IMR-90 (cell line): ENCODE measurements at regions not wholly inside any gene's neighbourhood (a gene's known extent, or its start where the extent isn't known, plus 50 kb on each side); places are given as distances from the start of the nearest gene placed in this dataset.

Experiments
- ATAC-seq: fragments of 200-7000 bp; cut with Tn5 transposase; 2 replicates; pipeline ENCODE4 v1.9.1; 2020; ENCODE audit warnings: low read depth, mild to moderate bottlenecking, moderate library complexity
- BruUV-seq: library from RNA; stranded (reverse); fragments of 400-500 nt; replicated peaks from 2 replicates; lab custom pipeline; 2021; lab: Mats Ljungman, UMichigan
- CTCF ChIA-PET: fragments of 300-600 bp; formaldehyde crosslinking; extraction: SDS; loops from one replicate; lab custom pipeline; 2021; ENCODE audit warnings: antibody characterized with exemption; lab: Yijun Ruan, JAX
- POLR2A ChIA-PET: fragments of 300-600 bp; sonication (Branson Sonifier 250); formaldehyde crosslinking; loops from one replicate; lab custom pipeline; 2022; ENCODE audit warnings: antibody characterized with exemption; ENCODE audit not compliant: unreplicated experiment; lab: Charles Lee
- DNase-seq: peaks from one replicate; pipeline ENCODE4 v3.0.0; 2013
- H2AFZ ChIP-seq: replicated peaks from 2 replicates; pipeline ENCODE3; 2013; ENCODE audit warnings: low read length, mild to moderate bottlenecking; ENCODE audit not compliant: poor library complexity
- H2AK5ac ChIP-seq: 2 replicates; pipeline ENCODE4 v1.6.1; 2013; ENCODE audit warnings: low read depth, low read length, inconsistent platforms
- H2AK9ac ChIP-seq: replicated peaks from 2 replicates; pipeline ENCODE3; 2013; ENCODE audit warnings: mild to moderate bottlenecking, low read depth, low read length, moderate library complexity; ENCODE audit not compliant: poor library complexity
- H2BK120ac ChIP-seq: 2 replicates; pipeline ENCODE4 v1.6.1; 2013; ENCODE audit warnings: low read depth, low read length, inconsistent platforms
- H2BK15ac ChIP-seq: 3 replicates; pipeline ENCODE4 v1.6.1; 2013; ENCODE audit warnings: low read depth, low read length, inconsistent platforms
- H2BK20ac ChIP-seq: 2 replicates; pipeline ENCODE4 v1.6.1; 2013; ENCODE audit warnings: low read depth, mild to moderate bottlenecking, inconsistent platforms, low read length, moderate library complexity
- H2BK5ac ChIP-seq: 2 replicates; pipeline ENCODE4 v1.6.1; 2013; ENCODE audit warnings: mild to moderate bottlenecking, low read depth, low read length, inconsistent platforms; ENCODE audit not compliant: poor library complexity, severe bottlenecking
- H3K14ac ChIP-seq: replicated peaks from 2 replicates; pipeline ENCODE4 v1.6.1; 2013; ENCODE audit warnings: low read depth, low read length, inconsistent platforms
- H3K18ac ChIP-seq: 2 replicates; pipeline ENCODE4 v1.6.1; 2013; ENCODE audit warnings: low read depth, low read length, control low read depth
- H3K23ac ChIP-seq: 2 replicates; pipeline ENCODE4 v1.6.1; 2013; ENCODE audit warnings: low read depth, low read length, inconsistent platforms
- H3K27ac ChIP-seq: 2 replicates; pipeline ENCODE4 v1.5.1; 2013; ENCODE audit warnings: mild to moderate bottlenecking, control low read depth, low read length; ENCODE audit not compliant: insufficient read depth
- H3K27me3 ChIP-seq: 2 replicates; pipeline ENCODE4 v1.6.1; 2013; ENCODE audit warnings: low read length; ENCODE audit not compliant: control insufficient read depth, insufficient read depth
- H3K36me3 ChIP-seq: 2 replicates; pipeline ENCODE4 v1.6.1; 2013; ENCODE audit warnings: low read length, mixed read lengths; ENCODE audit not compliant: control insufficient read depth, insufficient read depth
- H3K4ac ChIP-seq: 2 replicates; pipeline ENCODE4 v1.6.1; 2013; ENCODE audit warnings: low read depth, low read length, inconsistent platforms
- H3K4me1 ChIP-seq: 2 replicates; pipeline ENCODE4 v1.6.1; 2013; ENCODE audit warnings: low read length, mixed read lengths; ENCODE audit not compliant: control insufficient read depth, insufficient read depth
- H3K4me2 ChIP-seq: 2 replicates; pipeline ENCODE4 v1.6.1; 2013; ENCODE audit warnings: low read depth, mild to moderate bottlenecking, control low read depth, low read length, moderate library complexity
- H3K4me3 ChIP-seq: 2 replicates; pipeline ENCODE4 v1.5.1; 2013; ENCODE audit warnings: low read depth, mild to moderate bottlenecking, control low read depth, low read length, moderate library complexity; ENCODE audit not compliant: insufficient read depth
- H3K56ac ChIP-seq: 2 replicates; pipeline ENCODE4 v1.6.1; 2013; ENCODE audit warnings: low read length, inconsistent platforms; ENCODE audit not compliant: insufficient read depth; ENCODE audit errors: extremely low read depth
- H3K79me1 ChIP-seq, 2 experiments: 2 replicates each; pipeline ENCODE4 v1.6.1; 2013; ENCODE audit warnings: low read length in 2 of 2, inconsistent platforms in 1 of 2, low read depth in 1 of 2
- H3K9ac ChIP-seq: 2 replicates; pipeline ENCODE4 v1.6.1; 2013; ENCODE audit warnings: low read depth, low read length, control low read depth
- H3K9me1 ChIP-seq: 2 replicates; pipeline ENCODE4 v1.6.1; 2013; ENCODE audit warnings: low read length, inconsistent platforms; ENCODE audit not compliant: insufficient read depth
- H3K9me3 ChIP-seq: 2 replicates; pipeline ENCODE4 v1.6.1; 2013; ENCODE audit warnings: low read length; ENCODE audit not compliant: control insufficient read depth, insufficient read depth
- H4K20me1 ChIP-seq: 2 replicates; pipeline ENCODE4 v1.6.1; 2013; ENCODE audit warnings: low read length, inconsistent platforms; ENCODE audit not compliant: insufficient read depth
- H4K5ac ChIP-seq: 2 replicates; pipeline ENCODE4 v1.6.1; 2013; ENCODE audit warnings: mild to moderate bottlenecking, low read depth, low read length, control low read depth
- H4K8ac ChIP-seq, 2 experiments: 2 replicates each; pipeline ENCODE4 v1.6.1; 2013; ENCODE audit warnings: low read depth in 2 of 2, low read length in 2 of 2, control low read depth in 1 of 2, inconsistent platforms in 1 of 2
- H4K91ac ChIP-seq: 2 replicates; pipeline ENCODE4 v1.6.1; 2013; ENCODE audit warnings: low read depth, low read length, inconsistent platforms; ENCODE audit not compliant: insufficient read depth
- BHLHE40 ChIP-seq: fragments of 150-350 bp; IDR thresholded peaks from 2 replicates; pipeline ENCODE4 v1.6.1; 2016; ENCODE audit warnings: mild to moderate bottlenecking, low read depth, low read length
- CEBPB ChIP-seq: IDR thresholded peaks from 2 replicates; pipeline ENCODE4 v1.6.1; 2012; ENCODE audit warnings: low read depth, low read length, improper control_type of control experiment
- CHD1 ChIP-seq: IDR thresholded peaks from 2 replicates; pipeline ENCODE4 v1.6.1; 2012; ENCODE audit warnings: low read depth, low read length, improper control_type of control experiment
- FOS ChIP-seq: fragments of 150-350 bp; IDR thresholded peaks from 2 replicates; pipeline ENCODE4 v1.6.1; 2016; ENCODE audit warnings: low read depth, low read length
- MAFK ChIP-seq: IDR thresholded peaks from 2 replicates; pipeline ENCODE4 v1.6.1; 2012; ENCODE audit warnings: low read depth, low read length, improper control_type of control experiment
- MAZ ChIP-seq: IDR thresholded peaks from 2 replicates; pipeline ENCODE4 v1.6.1; 2012; ENCODE audit warnings: low read depth, mild to moderate bottlenecking, low read length, improper control_type of control experiment, moderate library complexity, borderline replicate concordance
- MXI1 ChIP-seq: IDR thresholded peaks from 2 replicates; pipeline ENCODE4 v1.6.1; 2012; ENCODE audit warnings: low read depth, mild to moderate bottlenecking, low read length, moderate library complexity, borderline replicate concordance
- NFE2L2 ChIP-seq: fragments of 150-350 bp; IDR thresholded peaks from 2 replicates; pipeline ENCODE4 v1.6.1; 2016; ENCODE audit warnings: low read depth, mild to moderate bottlenecking, low read length
- POLR2A ChIP-seq: IDR thresholded peaks from 2 replicates; pipeline ENCODE4 v1.6.1; 2012; ENCODE audit warnings: mild to moderate bottlenecking, low read depth, low read length
- RAD21 ChIP-seq: IDR thresholded peaks from 2 replicates; pipeline ENCODE4 v1.6.1; 2012; ENCODE audit warnings: low read length, improper control_type of control experiment
- RCOR1 ChIP-seq: IDR thresholded peaks from 2 replicates; pipeline ENCODE4 v1.6.1; 2012; ENCODE audit warnings: mild to moderate bottlenecking, low read length, improper control_type of control experiment; ENCODE audit not compliant: insufficient replicate concordance
- RFX5 ChIP-seq: IDR thresholded peaks from 2 replicates; pipeline ENCODE4 v1.8.0; 2012; ENCODE audit warnings: low read depth, mild to moderate bottlenecking, low read length, moderate library complexity
- SMC3 ChIP-seq: fragments of 150-350 bp; IDR thresholded peaks from 2 replicates; pipeline ENCODE4 v1.6.1; 2016; ENCODE audit warnings: low read depth, mild to moderate bottlenecking, antibody characterized with exemption, low read length, moderate library complexity
- WGBS, 2 experiments: methylation state at CpG; one replicate each; pipeline versions ENCODE4 v1.1.5 to v1.1.7; 2013; ENCODE audit warnings: missing lambda C conversion rate in 2 of 2; ENCODE audit not compliant: insufficient read length in 1 of 2; ENCODE audit errors: extremely low coverage in 2 of 2; 5-methylcytosine and 5-hydroxymethylcytosine counted together
- dilution Hi-C: fragments of 300-500 bp; cut with HindIII; formaldehyde crosslinking; loops from one replicate; pipeline ENCODE4 v1.14.3; 2018; ENCODE audit warnings: low sequenced_read_pairs; ENCODE audit not compliant: unreplicated experiment
- in situ Hi-C: fragments of 300-500 bp; cut with MboI; formaldehyde crosslinking; loops from 3 replicates; pipeline ENCODE4 v1.14.3; 2019; ENCODE audit warnings: low sequenced_read_pairs, inconsistent platforms, mixed read lengths
- intact Hi-C: fragments of 100-400 bp; cut with micrococcal nuclease; formaldehyde crosslinking; loops from 2 replicates; pipeline ENCODE4 v1.10.0; 2022
- TF ChIP-seq, protein P1 (sequence below): fragments of 150-350 bp; IDR thresholded peaks from 2 replicates; pipeline ENCODE4 v1.6.1; 2016; ENCODE audit warnings: low read depth, mild to moderate bottlenecking, low read length, moderate library complexity, borderline replicate concordance
- TF ChIP-seq, protein P2 (sequence below): fragments of 150-350 bp; IDR thresholded peaks from 2 replicates; pipeline ENCODE4 v1.6.1; 2017; ENCODE audit warnings: mild to moderate bottlenecking, antibody characterized with exemption, low read length, low read depth
- TF ChIP-seq, protein P3 (sequence below): conservative IDR thresholded peaks from 2 replicates; pipeline ENCODE4 v1.5.1; 2012; ENCODE audit warnings: mild to moderate bottlenecking, low read depth, low read length, improper control_type of control experiment

DNA sequence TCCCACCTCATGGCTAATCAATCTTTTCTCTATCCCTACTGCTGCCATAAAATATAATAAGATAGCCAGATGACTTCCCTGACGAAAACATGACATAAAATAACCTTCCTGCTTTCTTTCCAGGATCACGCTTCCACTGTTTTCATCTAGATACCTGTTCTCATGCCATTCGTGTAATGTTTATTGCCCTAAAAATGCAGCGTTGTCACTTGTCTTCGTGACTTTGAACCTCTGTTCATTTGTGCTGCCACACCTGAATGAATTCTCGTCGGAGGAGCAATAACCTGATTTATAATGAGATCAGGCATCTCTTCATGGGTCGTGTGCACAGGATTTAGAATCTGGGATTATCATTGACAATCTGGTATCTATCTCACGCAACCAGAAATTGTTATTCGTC is 1401.9 kb downstream of the CDH11 start:
- intact Hi-C loops = no loop called here
- CTCF ChIA-PET = no interaction called here

More for the DNA sequence above, 1401.9 kb downstream of the CDH11 start:
- H3K56ac ChIP-seq = no peak overlapping the region
- WGBS, 2 experiments = 70% methylated on average over 4 of the region's 10 CpGs; no CpG with 5 or more reads in 1 of the 2 experiments
- no peaks in the 10 kb centered on the region for H3K27me3 ChIP-seq
- dilution Hi-C loops = no loop called here
- no peak overlapping the region for H3K18ac ChIP-seq
- no peak for DNase-seq
- H2AK5ac ChIP-seq = no peak overlapping the region
- no peaks in the 10 kb centered on the region for H3K4me1 ChIP-seq
- H3K9ac ChIP-seq = no peak overlapping the region
- no peaks in the 10 kb centered on the region for H3K36me3 ChIP-seq
- H3K14ac ChIP-seq = no peak overlapping the region
- no peak overlapping the region for H2BK15ac ChIP-seq
- no peak overlapping the region for H4K5ac ChIP-seq
- no peaks in the 10 kb centered on the region for H3K79me1 ChIP-seq
- ATAC-seq = no peak
- no peaks in the 10 kb centered on the region for H3K9me1 ChIP-seq
- no peak overlapping the region for H3K4me2 ChIP-seq
- H3K4ac ChIP-seq = no peak overlapping the region
- no TSS peak for BruUV-seq
- no peak overlapping the region for H3K23ac ChIP-seq
- POLR2A ChIA-PET = no interaction called here
- H2AK9ac ChIP-seq = no peak overlapping the region
- no peak overlapping the region for H3K27ac ChIP-seq
- H4K91ac ChIP-seq = no peak overlapping the region
- in situ Hi-C loops = no loop called here
- no peaks in the 10 kb centered on the region for H4K20me1 ChIP-seq
- H4K8ac ChIP-seq = no peak overlapping the region
- H2BK5ac ChIP-seq = no peak overlapping the region
- TF ChIP-seq CEBPB = no peak
- TF ChIP-seq RAD21 = no peak
- TF ChIP-seq MAZ = no peak
- TF ChIP-seq MAFK = no peak
- TF ChIP-seq, protein P1, sequence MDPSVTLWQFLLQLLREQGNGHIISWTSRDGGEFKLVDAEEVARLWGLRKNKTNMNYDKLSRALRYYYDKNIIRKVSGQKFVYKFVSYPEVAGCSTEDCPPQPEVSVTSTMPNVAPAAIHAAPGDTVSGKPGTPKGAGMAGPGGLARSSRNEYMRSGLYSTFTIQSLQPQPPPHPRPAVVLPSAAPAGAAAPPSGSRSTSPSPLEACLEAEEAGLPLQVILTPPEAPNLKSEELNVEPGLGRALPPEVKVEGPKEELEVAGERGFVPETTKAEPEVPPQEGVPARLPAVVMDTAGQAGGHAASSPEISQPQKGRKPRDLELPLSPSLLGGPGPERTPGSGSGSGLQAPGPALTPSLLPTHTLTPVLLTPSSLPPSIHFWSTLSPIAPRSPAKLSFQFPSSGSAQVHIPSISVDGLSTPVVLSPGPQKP = no peak
- no peak for TF ChIP-seq POLR2A
- TF ChIP-seq NFE2L2 = no peak
- TF ChIP-seq, protein P2, sequence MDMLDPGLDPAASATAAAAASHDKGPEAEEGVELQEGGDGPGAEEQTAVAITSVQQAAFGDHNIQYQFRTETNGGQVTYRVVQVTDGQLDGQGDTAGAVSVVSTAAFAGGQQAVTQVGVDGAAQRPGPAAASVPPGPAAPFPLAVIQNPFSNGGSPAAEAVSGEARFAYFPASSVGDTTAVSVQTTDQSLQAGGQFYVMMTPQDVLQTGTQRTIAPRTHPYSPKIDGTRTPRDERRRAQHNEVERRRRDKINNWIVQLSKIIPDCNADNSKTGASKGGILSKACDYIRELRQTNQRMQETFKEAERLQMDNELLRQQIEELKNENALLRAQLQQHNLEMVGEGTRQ = no peak
- TF ChIP-seq RCOR1 = no peak
- no peak for TF ChIP-seq FOS
- TF ChIP-seq RFX5 = no peak
- TF ChIP-seq MXI1 = no peak
- TF ChIP-seq BHLHE40 = no peak
- TF ChIP-seq SMC3 = no peak
- TF ChIP-seq CHD1 = no peak
- TF ChIP-seq, protein P3, sequence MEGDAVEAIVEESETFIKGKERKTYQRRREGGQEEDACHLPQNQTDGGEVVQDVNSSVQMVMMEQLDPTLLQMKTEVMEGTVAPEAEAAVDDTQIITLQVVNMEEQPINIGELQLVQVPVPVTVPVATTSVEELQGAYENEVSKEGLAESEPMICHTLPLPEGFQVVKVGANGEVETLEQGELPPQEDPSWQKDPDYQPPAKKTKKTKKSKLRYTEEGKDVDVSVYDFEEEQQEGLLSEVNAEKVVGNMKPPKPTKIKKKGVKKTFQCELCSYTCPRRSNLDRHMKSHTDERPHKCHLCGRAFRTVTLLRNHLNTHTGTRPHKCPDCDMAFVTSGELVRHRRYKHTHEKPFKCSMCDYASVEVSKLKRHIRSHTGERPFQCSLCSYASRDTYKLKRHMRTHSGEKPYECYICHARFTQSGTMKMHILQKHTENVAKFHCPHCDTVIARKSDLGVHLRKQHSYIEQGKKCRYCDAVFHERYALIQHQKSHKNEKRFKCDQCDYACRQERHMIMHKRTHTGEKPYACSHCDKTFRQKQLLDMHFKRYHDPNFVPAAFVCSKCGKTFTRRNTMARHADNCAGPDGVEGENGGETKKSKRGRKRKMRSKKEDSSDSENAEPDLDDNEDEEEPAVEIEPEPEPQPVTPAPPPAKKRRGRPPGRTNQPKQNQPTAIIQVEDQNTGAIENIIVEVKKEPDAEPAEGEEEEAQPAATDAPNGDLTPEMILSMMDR = no peak
- H3K4me3 ChIP-seq = no peak overlapping the region
- no peak overlapping the region for H2AFZ ChIP-seq
- no peak overlapping the region for H2BK20ac ChIP-seq
- H2BK120ac ChIP-seq = no peak overlapping the region
- no peaks in the 10 kb centered on the region for H3K9me3 ChIP-seq
